GM18867 (cell line): ENCODE measurements at regions not wholly inside any gene's neighbourhood (a gene's known extent, or its start where the extent isn't known, plus 50 kb on each side); places are given as distances from the start of the nearest gene placed in this dataset.

Experiments used
- ATAC-seq: cut with Tn5 transposase; IDR thresholded peaks from one replicate; pipeline ENCODE4 v1.9.1; 2021; ENCODE audit warnings: mild to moderate bottlenecking, moderate library complexity; ENCODE audit not compliant: unreplicated experiment

DNA sequence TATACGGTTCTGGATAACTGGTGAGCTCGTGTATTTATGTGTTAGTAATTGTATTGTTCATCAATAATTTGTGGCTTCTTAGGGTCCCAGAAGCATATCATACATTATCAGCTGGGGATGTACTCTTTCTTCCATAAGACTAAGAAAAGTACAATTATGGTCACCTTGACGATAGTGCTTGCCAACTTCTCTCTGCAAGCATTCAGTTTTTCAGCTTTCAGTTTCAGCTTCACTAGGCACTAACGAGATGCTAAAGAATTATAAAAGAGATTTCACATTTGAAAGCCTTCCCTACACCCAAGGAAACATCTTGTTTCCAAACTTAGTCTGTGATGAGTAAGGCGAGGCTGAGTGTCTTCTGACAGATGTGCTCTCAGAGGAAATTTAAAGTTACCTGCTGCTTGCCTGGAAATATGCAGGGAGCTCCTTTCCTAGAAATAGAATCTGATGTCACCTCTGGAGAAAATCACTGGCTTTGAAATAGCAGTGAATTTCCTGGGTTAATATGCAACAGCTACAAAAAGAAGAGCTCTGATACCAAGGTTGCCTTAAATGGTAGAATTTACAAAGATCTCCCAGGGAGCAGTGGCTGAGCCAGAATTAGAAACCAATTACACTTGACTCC, 1419.9 kb upstream of the TMEM132C start:
- peak; percentile 59 for ATAC-seq

DNA sequence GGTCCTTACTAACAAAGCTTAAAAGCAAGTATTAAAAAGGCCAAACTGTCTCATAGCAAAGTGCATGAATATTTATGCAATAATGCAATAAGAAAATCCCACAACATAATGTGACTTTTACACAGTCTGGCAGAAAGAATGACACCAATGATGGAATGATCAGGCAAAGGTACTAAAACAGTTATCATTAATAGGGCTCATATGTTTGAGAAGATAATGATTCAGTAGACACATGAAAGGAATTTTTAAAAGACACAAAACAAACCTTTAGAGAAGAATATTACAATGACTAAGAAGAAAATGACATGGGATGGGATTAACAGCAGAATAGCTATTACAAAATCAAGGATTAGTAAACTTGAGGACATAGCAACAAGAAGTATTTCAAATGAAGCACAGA, 1411.2 kb upstream of the TMEM132C start:
- no peak for ATAC-seq

DNA sequence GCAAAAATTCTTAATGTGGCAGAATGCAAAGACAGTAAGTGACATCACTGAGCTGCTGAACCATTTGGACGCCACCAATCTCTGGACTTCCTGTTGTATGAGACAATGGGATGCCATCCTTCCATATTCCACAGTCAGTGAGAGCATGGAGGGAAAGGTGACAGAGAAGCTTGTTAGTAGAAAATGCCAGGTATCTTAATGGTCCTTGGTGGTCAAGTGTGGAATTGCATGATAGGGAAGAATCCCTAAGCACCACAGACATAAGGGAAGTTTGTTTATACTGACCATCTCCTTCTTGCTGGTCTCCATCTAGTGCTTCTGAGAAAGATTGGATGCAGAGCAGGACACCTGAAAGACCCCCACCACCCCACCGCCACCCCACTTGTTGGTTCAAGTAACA, 1410.0 kb upstream of the TMEM132C start:
- no peak for ATAC-seq

DNA sequence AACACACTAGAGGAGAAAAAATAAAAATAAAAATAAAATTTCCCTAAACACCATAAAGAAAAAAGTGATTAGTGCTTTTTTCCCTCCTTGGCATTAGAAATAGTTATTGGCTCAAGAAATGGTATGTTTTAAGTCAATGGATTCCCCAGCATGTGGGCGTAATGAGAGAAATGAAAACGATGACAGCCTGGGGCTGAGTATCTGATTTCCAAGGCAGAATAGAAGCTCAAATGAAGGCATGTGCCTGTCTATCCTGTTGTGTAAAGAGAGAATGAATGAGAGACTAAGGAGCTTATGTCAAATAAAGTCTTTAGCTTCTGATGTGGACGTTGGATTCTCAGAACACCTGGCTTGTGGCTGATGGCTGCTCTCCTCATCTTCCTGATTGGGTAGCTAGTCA, 1408.4 kb upstream of the TMEM132C start:
- no peak for ATAC-seq

DNA sequence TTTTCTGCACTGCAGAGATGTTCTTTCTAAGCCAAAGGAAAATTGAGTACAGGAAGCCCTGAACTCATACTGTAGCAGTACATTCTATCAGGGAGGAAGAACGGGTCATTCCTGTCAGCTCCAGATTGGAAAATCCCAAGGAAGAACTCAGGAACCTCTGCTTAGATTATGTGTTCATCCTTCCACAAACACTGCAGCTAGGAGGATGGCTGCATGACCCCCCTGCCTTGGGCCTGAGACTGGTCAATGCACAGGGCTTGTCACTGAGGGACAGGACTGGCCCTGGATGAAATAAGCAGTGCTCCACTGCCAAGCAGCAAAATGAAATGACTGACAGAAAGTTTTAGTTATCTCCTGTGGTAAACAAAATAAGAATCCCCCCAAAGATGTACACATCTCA, 1406.8 kb upstream of the TMEM132C start:
- ATAC-seq = no peak

DNA sequence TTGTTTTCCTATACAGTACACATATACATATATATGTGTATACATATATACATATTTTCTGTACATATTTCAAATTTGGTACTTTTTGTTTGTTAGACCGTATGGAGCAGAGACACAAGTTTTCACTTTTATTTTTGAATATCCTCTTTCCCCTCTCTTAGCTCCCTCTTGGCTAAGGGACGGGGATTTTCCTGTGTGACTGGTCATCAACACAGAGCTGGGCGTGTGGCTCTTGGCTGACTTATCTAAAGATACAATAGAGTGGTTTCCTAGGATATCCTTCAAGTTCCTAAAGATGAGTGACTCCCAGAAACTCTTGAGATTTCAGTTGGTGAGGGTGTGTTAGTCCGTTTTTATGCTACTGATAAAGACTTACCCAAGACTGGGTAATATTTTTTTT, 1404.5 kb upstream of the TMEM132C start:
- ATAC-seq = no peak

DNA sequence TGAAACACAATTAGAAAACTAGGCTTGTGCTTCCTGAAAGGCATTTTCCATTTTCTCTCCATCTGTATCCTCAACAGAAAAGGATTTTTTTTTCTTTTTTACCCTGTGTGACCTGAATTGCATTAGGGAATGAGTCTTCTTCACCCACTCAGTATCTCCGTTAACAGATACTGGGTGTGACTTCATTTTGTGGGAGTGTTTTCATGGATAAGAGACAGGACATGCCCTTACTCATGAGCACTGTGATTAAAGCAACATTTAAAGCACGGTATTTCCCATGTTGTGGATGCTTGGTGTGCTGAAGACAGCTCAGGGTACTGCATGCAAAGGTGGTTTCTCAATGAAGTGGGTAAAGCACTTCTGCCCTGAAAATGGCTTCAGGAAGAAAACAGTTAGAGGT, 1397.3 kb upstream of the TMEM132C start:
- no peak for ATAC-seq

DNA sequence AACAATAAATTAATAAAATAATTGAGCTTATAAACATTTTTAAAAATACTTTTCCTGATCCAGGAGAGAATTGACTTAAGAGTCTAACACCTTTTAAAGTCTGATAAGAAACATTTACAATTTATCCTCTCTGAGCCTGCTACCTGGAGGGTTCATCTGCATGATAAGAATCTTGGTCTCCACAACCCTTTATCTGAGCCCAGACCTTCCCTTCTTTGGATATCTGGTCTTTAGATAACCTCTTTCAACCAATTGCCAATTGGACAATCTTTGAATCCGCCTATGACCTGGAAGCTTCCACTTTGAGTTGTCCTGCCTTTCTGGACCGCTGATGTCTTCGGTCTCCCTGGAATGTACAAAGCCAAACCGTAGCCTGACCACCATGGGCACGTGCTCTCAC, 1393.3 kb upstream of the TMEM132C start:
- ATAC-seq = no peak

DNA sequence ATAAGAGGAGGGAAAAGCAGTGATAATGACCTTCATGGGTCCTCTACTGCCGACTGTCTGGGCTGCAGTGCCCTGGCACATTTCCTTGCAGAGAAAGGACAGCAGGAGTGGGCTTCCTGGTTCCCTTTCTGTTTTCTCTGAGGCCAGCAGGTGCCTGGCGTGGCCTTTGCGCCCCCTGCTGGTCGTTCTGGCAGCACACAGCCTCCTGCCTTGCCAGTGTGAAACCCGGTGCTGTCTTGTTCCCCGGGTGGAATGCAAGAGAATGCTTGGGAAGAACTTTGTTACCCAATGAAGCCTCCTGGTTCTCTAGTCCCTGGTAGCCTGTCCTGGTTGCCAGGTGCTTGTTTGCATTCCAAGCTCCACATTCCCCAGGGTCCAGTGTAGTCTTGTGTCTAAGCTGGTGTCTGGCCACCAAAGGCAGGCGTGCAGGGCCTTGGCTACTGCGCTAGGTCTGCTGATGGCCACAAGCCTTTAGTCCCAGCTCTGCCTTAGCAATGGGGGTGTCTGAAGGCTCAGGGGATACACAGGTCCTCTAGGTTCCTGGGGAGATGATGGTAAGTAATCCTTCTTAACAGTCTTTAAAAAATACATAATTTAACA, 1392.4 kb upstream of the TMEM132C start:
- ATAC-seq = peak; percentile 98

DNA sequence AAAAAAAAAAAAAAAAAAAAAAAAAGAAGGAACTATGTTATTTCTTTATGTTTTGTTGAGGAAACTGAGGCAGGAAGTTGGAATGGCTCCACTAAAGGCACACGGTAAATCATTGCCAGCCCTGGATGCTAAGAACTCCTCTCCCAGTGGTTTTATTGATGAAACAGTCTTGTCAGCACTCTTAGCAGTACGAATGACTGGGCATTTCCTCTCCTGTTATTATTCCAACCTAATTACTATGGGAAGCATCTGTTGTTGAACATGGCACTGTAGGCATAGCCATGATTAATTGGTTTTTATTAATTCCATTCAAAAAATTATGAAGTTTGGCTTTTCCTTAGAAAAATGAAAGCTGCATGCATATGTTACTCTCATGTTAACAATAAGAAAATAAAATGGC, 1387.1 kb upstream of the TMEM132C start:
- ATAC-seq = no peak

DNA sequence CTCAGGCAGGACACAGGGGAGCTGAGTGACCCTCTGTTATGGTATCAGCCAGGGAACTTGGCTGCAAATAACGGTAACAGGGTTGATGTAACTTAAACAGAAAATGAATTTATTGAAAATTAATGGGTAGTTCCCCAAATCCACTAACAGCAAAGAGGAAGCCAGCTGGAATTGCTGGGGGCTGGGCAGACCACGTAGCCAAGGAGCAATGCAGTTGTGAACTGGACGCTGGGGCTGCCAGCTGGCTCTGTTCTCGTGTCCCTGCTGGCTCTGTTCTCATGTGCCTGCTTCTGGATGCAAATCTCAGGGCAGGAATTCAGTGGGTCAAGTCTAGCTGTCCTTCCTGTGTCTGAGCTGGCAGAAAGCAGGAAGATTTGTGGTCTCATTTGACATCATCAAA, 1383.3 kb upstream of the TMEM132C start:
- no peak for ATAC-seq

DNA sequence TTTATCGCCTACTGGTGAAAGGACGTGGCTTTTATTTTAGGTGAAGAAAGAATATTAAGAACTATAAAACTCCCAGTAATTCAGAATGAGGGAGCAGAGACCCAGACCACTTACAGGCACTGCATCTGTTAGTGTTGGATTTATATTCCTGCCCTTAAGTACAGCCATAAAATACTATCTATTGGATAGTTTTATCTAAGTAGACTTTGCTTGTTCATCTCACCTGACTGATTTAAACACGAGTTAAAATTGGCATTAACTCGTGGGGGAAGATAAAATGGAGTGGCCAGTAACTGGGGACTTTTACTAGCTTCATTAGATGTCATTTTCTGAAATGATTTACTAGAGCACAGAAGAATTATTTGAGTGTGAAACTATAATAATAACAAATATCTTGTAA, 1377.5 kb upstream of the TMEM132C start:
- ATAC-seq = no peak

DNA sequence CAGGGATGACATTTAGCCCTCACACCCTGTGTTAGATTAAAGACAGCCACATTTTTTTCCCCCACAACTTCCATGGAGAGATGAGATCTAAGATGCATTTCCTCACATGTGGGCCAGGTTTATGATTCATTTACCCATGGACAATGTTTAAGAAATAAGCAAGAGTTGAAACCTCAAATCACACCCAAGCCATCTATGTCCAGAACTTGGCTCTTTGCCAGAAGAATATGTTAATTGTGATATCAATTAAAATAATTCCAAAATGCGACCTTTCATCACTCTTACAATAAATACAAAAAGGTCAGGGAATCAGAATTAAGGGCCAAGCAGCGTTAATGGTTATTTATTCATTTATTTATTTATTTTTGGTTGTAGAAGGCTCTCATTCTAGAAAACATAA, 1376.9 kb upstream of the TMEM132C start:
- ATAC-seq = no peak

DNA sequence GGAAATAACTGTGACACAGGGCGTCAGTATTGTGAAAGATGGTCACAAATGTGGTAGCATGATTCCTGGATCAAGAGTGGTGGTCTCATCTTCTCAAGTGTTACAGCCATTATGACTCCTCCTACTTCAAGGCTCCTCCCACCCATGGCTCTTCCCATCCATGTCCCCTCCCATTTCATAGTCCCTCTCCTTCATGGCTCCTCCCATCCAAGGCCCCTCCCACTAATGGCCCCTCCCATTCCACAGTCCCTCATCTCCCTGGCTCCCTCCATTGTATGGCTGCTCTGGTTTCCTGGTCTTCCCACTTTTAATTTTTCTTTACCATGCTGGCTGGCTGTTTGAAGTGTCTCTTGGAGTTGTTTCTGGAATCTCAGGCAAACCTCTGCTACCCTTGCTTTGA, 1375.2 kb upstream of the TMEM132C start:
- no peak for ATAC-seq

DNA sequence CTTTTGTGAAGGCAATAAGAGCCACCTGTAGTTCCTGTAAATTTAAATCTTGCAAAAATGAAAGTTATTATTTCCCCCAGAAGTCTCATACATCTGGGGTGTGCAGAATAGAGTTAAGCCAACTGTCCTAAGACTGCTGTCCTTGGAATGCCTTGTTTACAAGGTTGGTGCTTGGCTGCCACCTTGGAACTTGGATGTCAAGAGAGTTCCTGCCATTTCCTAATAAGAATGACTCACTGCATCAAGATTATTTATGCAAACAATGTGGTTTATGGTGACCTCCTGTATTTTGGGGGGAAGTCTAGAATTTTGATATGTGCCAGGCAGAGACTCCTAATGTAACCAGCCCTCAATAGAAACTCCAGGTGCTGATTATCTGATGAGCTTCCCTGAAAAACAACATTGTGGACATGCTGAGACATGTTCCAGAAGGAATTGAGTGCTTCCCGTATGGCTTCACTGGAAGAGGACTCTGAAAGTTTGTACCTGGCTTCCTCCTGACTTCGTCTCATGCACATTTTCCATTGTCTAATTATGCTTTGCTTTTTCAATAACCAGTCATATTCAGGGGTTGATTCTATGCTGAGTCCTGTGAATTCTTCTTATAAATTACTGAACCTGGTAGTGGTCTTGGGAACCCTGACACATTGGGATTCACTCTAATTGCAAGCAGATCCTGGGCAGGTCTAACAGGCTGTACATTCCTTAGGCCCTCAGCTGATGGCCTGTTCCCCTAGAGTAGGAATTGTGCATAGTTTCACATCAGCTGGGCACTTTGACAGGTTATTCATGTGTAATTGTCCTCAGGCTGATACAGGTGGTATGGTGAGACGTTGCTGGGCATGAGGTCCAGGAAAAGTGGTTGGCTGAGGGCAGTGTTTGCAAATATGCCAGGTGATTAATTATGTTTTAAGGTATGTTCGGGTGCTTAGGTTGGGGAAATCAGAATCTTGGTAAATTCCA, 1370.7 kb upstream of the TMEM132C start:
- no peak for ATAC-seq

DNA sequence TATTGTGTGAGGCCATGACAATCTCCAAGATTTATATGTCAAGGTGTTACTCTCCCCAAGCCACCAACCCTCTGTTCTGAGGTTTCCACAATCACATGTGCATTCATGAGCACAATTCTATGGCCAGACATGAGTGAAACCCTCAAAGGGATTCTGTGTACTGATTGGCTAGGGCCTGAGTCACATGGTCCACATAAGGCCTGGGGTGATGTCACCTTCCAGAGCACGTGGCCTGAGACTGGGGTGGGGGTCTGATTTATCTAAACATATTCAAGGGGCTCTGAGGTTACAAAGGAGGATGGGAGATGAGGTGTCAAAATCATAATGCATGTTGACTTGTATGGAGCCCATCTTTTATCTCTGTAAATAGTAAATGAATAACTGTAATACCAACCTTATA, 1369.9 kb upstream of the TMEM132C start:
- ATAC-seq = no peak

DNA sequence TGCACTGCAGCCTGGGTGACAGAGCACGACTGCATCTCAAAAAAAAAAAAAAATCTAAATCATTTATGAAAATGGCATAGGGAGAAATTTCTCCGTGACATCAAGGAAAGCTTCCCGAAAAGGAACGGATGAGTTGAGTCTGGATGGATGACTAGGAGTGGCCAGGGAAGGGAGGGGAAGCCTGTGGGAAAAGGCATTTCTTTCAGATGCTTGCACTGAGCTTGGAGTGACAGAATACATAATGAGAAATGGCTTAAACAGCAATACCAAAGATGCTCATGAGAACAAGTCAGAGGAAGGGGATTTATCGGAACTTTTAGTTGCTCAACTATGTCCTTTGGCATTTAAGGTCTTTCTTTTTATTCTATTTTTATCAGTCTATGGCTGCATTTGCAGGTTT, 1369.2 kb upstream of the TMEM132C start:
- no peak for ATAC-seq

DNA sequence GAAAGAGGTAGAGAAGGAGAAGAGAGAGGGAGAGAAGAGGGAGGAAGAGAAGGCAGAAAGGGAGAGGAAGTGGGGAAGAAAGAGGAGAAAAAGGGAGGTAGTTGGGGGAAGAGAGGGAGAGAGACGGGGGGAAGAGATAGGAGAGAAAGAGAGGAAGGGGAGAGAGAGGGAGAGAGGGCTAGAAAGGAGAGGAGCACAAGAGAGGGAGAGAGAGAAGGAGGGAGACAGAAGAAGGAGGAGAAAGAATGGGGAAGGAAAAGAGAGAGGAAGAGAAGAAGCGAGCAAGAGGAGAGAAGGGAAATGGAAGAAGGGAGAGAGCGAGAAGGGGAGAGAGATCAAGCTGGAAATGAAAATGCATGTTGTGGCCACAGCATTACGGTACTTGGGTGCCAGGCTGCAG, 1368.4 kb upstream of the TMEM132C start:
- no peak for ATAC-seq

DNA sequence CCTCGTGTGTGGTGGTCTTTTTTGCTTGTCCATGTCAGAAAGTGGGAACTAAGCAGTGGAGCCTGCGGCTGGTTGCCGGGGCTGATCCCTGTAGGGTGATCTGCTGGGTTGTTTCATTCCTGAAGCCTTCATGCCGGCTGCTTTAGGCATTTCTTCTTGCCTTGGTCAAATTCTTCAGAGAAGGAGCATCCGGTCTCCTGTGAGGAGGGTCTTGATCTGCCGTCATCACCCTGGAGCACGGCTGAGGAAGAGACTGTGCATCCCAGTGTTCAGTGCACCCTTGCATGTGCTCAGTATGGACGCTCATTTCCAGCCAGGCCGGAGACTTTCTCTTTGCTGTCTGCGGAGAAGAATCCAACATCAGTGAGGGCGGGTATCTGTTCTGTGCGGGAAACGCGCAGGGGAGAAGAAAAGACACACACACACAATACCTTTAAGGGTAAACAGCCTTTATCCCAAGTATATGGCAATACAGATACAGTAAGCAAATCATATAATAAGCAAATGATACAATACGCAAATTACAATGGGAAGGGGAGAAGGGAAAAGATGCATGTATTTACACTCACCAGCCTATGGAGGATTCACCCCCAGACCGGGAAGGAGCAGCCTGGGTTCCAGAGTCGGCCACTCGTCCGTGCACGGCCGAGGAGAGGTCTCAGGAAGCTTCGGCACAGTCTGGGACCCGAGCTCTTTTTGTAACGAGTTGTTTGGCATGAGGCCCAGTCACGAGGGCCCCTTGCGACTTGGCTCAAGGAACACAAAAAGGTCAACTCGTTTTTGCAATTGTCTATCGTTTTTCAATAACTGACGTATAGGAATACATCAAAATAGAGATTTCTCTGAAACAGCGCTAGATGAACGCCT, 1366.8 kb upstream of the TMEM132C start:
- ATAC-seq = no peak

DNA sequence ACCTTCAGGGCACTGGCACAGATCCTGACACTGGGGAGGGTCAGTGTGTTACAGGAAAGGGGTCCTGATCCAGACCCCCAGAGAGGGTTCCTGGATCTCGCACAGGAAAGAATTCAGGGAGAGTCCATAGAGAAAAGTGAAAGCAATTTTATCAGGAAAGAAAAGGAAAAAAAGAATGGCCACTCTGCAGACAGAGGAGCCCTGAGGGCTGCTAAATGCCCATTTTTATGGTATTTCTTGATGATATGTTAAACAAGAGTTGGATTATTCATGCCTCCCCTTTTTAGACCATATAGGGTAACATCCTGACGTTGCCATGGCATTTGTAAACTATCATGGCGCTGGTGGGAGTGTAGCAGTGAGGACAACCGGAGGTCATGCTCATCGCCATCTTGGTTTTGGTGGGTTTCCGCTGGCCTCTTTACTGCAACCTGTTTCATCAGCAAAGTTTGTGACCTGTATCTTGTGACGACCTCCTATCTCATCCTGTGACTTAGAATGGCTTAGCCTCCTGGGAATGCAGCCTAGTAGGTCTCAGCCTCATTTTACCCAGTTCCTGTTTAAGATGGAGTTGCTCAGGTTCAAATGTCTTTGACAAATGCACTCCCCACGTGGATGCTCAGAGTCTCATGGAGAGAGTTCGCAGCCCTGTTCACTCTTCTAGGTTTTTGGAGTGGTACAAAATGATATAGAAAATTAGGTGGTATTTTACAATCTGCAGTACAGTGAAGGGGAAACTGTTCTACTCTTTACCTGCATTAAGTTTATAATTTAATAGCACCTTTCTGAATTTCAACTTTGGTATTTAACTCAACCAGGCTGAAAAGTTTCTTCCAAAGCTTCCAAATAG, 1363.7 kb upstream of the TMEM132C start:
- no peak for ATAC-seq
